ENCODE measurements at regions not wholly inside any gene's neighbourhood (a gene's known extent, or its start where the extent isn't known, plus 50 kb on each side); places are given as distances from the start of the nearest gene placed in this dataset.

DNA sequence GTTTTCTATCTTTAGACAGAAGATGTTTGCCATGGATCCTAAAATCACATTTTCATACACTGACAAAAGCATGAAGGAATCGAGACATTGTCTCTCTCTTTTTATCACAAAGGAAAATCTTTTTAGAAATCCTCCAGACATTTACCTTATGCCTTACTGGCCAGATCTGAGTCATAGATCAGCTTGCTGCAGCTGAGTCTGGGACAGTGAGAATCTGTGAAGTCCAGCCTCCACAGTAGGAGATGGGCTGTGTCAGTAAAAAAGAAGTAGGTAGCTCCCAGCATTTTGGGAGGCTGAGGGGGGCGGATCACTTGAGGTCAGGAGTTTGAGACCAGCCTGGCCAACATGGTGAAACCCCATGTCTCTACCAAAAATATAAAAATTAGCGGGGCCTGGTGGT, 333.4 kb upstream of the ZNF462 start:
- 33 to 83% methylated on average over 1 to 3 of the region's 3 CpGs for WGBS, 2 donors (ENCODE audit: low coverage in 1 of 2)
- H3K4me3 ChIP-seq: no peak overlapping the region
- H3K27ac ChIP-seq: no peak overlapping the region
- no peaks in the 10 kb centered on the region for H3K36me3 ChIP-seq
- TF ChIP-seq POLR2A (IDR thresholded peaks at IDR 0.05) (no peak), CTCF (IDR thresholded peaks at IDR 0.05) (no peak), POLR2AphosphoS5 (IDR thresholded peaks at IDR 0.05) (no peak), EP300 (IDR thresholded peaks at IDR 0.05; ENCODE audit: low read depth) (no peak)
- peaks cover 0 to under 1% (median 0%) of the 10 kb centered on the region in 4 donors for H3K4me1 ChIP-seq
- H3K9me3 ChIP-seq: no peaks in the 10 kb centered on the region
- in situ Hi-C loops (cut with MboI; ENCODE audit: low pct_ligation_motif_present in 1 of 4, low pct_unique_long_range_greater_than_20kb in 1 of 4, low sequenced_read_pairs in 3 of 4): no loop called here
- no peak for DNase-seq
- intact Hi-C loops (cut with DNase I; ENCODE audit: low total_unique reads): no loop called here
- H3K27me3 ChIP-seq: no peaks in the 10 kb centered on the region

DNA sequence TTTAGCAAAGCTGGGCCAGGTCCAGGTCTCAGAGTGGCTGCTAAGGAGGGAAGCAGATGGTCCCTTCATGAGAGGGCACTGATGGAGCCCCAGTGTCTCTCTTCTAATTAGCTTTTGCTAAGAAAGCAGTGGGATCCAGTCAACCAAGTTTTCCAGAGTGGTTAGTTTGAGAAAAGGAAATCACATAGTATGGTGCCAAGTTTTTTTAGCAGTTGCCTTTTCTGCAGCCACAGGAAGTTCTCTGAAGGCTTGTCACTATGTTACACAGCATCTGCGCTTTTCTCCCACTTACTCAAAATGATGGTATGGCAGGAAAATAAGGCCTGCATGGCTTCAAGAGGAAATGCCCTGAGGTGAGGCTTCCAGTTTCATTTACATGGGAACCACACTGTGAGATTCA, 331.5 kb upstream of the ZNF462 start:
- intact Hi-C loops (cut with DNase I; ENCODE audit: low total_unique reads) (no loop called here), in situ Hi-C loops (cut with MboI; ENCODE audit: low pct_ligation_motif_present in 1 of 4, low pct_unique_long_range_greater_than_20kb in 1 of 4, low sequenced_read_pairs in 3 of 4) (no loop called here)
- H3K36me3 ChIP-seq: no peaks in the 10 kb centered on the region
- TF ChIP-seq POLR2A (IDR thresholded peaks at IDR 0.05): no peak
- no peaks in the 10 kb centered on the region for H3K9me3 ChIP-seq
- H3K4me3 ChIP-seq: no peak overlapping the region
- no peaks in the 10 kb centered on the region for H3K27me3 ChIP-seq
- H3K4me1 ChIP-seq: peaks cover 0 to 12% (median 0%) of the 10 kb centered on the region in 4 donors
- no peak overlapping the region for H3K27ac ChIP-seq
- DNase-seq: no peak
- 67% methylated on average over 1 of the region's 1 CpG; no CpG with 5 or more reads in 1 of the 2 donors for WGBS, 2 donors (ENCODE audit: low coverage in 1 of 2)

- in situ Hi-C loops (cut with MboI; ENCODE audit: low pct_ligation_motif_present in 1 of 4, low pct_unique_long_range_greater_than_20kb in 1 of 4, low sequenced_read_pairs in 3 of 4): no loop called here
- Histone ChIP-seq H3K27me3 (no peaks in the 10 kb centered on the region), H3K4me3 (no peak overlapping the region), H3K4me1 (peaks cover 0 to 12% (median 0%) of the 10 kb centered on the region in 4 donors), H3K9me3 (no peaks in the 10 kb centered on the region), H3K27ac (no peak overlapping the region), H3K36me3 (no peaks in the 10 kb centered on the region)
- no peak for DNase-seq
- 58 to 90% methylated on average over 1 to 5 of the region's 5 CpGs for WGBS, 2 donors (ENCODE audit: low coverage in 1 of 2)
- TF ChIP-seq POLR2A (IDR thresholded peaks at IDR 0.05) (no peak), EP300 (IDR thresholded peaks at IDR 0.05; ENCODE audit: low read depth) (no peak), CTCF (IDR thresholded peaks at IDR 0.05) (no peak), POLR2AphosphoS5 (IDR thresholded peaks at IDR 0.05) (no peak)
- intact Hi-C loops (cut with DNase I; ENCODE audit: low total_unique reads): no loop called here
These were observed 330.5 kb upstream of the ZNF462 start for GRCh38 chr9:106532306-106533015.

- TF ChIP-seq EP300 (IDR thresholded peaks at IDR 0.05; ENCODE audit: low read depth) (no peak), POLR2AphosphoS5 (IDR thresholded peaks at IDR 0.05) (no peak), CTCF (IDR thresholded peaks at IDR 0.05) (no peak), POLR2A (IDR thresholded peaks at IDR 0.05) (no peak)
- no peak overlapping the region for H3K4me3 ChIP-seq
- intact Hi-C loops (cut with DNase I; ENCODE audit: low total_unique reads) (no loop called here), in situ Hi-C loops (cut with MboI; ENCODE audit: low pct_ligation_motif_present in 1 of 4, low pct_unique_long_range_greater_than_20kb in 1 of 4, low sequenced_read_pairs in 3 of 4) (no loop called here)
- 47 to 52% methylated on average over 3 of the region's 3 CpGs for WGBS, 2 donors (ENCODE audit: low coverage in 1 of 2)
- H3K27me3 ChIP-seq: no peaks in the 10 kb centered on the region
- no peaks in the 10 kb centered on the region for H3K36me3 ChIP-seq
- H3K9me3 ChIP-seq: no peaks in the 10 kb centered on the region
- no peak overlapping the region for H3K27ac ChIP-seq
- DNase-seq: no peak
- H3K4me1 ChIP-seq: peaks cover 0 to 12% (median 0%) of the 10 kb centered on the region in 4 donors
These were observed 328.2 kb upstream of the ZNF462 start for GRCh38 chr9:106534800-106535199.

DNA sequence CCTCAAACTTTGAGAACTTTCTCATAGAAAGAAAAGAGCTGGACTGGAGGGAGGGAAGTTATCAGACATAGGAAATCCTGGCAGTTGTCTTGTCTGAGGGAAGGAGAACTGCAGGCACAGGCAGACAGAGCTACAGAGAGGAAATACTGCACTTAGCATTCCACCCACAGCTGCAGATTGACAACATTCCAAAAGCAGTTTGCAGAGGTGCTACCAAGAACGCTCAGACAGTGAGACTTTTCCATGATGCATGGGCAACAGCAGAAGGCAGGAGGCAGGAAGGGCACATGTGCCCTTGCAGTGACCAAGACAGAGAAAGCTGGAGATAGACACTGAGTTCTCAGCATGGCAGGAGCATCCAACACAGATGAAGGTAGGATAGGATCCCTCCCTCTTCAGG, 327.5 kb upstream of the ZNF462 start:
- H3K27me3 ChIP-seq: no peaks in the 10 kb centered on the region
- H3K4me1 ChIP-seq: peaks cover 0 to 12% (median 0%) of the 10 kb centered on the region in 4 donors
- no peaks in the 10 kb centered on the region for H3K9me3 ChIP-seq
- WGBS, 2 donors (ENCODE audit: low coverage in 1 of 2): 0 to 40% methylated on average over 1 of the region's 1 CpG
- DNase-seq: no peak
- H3K27ac ChIP-seq: no peak overlapping the region
- H3K4me3 ChIP-seq: no peak overlapping the region
- TF ChIP-seq CTCF (IDR thresholded peaks at IDR 0.05) (no peak), POLR2AphosphoS5 (IDR thresholded peaks at IDR 0.05) (no peak), EP300 (IDR thresholded peaks at IDR 0.05; ENCODE audit: low read depth) (no peak), POLR2A (IDR thresholded peaks at IDR 0.05) (no peak)
- intact Hi-C loops (cut with DNase I; ENCODE audit: low total_unique reads): no loop called here
- in situ Hi-C loops (cut with MboI; ENCODE audit: low pct_ligation_motif_present in 1 of 4, low pct_unique_long_range_greater_than_20kb in 1 of 4, low sequenced_read_pairs in 3 of 4): no loop called here
- H3K36me3 ChIP-seq: no peaks in the 10 kb centered on the region
